GM18951 (cell line): ENCODE measurements at regions not wholly inside any gene's neighbourhood (a gene's known extent, or its start where the extent isn't known, plus 50 kb on each side); places are given as distances from the start of the nearest gene placed in this dataset.

Experiments
- POLR2A ChIP-seq: IDR thresholded peaks from 4 replicates; pipeline ENCODE4 v1.6.1; 2011; ENCODE audit warnings: mild to moderate bottlenecking; ENCODE audit not compliant: insufficient read length, insufficient read depth; ENCODE audit errors: extremely low read depth
- in situ Hi-C: fragments of 300-500 bp; cut with MboI; formaldehyde crosslinking; loops from one replicate; pipeline ENCODE4 v1.12.0; 2022; ENCODE audit warnings: low sequenced_read_pairs, mixed read lengths, inconsistent platforms; ENCODE audit not compliant: unreplicated experiment

GRCh38 chr1:199956005-199956404, 71.5 kb upstream of the NR5A2 start:
- in situ Hi-C loops: no loop called here
- no peak for TF ChIP-seq POLR2A

GRCh38 chr1:199959033-199959774, 68.3 kb upstream of the NR5A2 start:
- in situ Hi-C loops: no loop called here
- TF ChIP-seq POLR2A: no peak

- in situ Hi-C loops: no loop called here
- TF ChIP-seq POLR2A: no peak
Observed at GRCh38 chr1:199959775-199960110, 67.8 kb upstream of the NR5A2 start.

- in situ Hi-C loops: no loop called here
- TF ChIP-seq POLR2A: no peak
Observed at GRCh38 chr1:199970125-199970524, 57.4 kb upstream of the NR5A2 start.

GRCh38 chr1:199976496-199977144, 50.9 kb upstream of the NR5A2 start:
- in situ Hi-C loops: no loop called here
- no peak for TF ChIP-seq POLR2A
